ENCODE measurements at regions not wholly inside any gene's neighbourhood (a gene's known extent, or its start where the extent isn't known, plus 50 kb on each side); places are given as distances from the start of the nearest gene placed in this dataset.
"Not testable (repeated sequence)": the region's sequence is repeated elsewhere in the genome, so short reads cannot be mapped to it uniquely, and the experiment has no call there.

- Histone ChIP-seq H3K9me3 (no peaks in the 10 kb centered on the region), H3K4me1 (no peaks in the 10 kb centered on the region), H3K27me3 (no peaks in the 10 kb centered on the region), H3K27ac (no peak overlapping the region), H3K36me3 (no peaks in the 10 kb centered on the region), H3K4me3 (no peak overlapping the region)
- DNase-seq: no peak
- intact Hi-C loops (cut with DNase I): no loop called here
- WGBS, 2 donors: 93 to 95% methylated on average over 5 of the region's 5 CpGs
- no peak for TF ChIP-seq CTCF (IDR thresholded peaks at IDR 0.05)
- TF ChIP-seq POLR2A (IDR thresholded peaks at IDR 0.05): no peak
Measured at GRCh38 chr6:3970097-3970496, 108.8 kb downstream of the FAM217A start.

- intact Hi-C loops (cut with DNase I); H3K9me3 ChIP-seq; H3K27ac ChIP-seq; DNase-seq; H3K36me3 ChIP-seq; H3K27me3 ChIP-seq; H3K4me3 ChIP-seq; H3K4me1 ChIP-seq: not testable (repeated sequence)
- 76 to 93% methylated on average over 3 of the region's 3 CpGs for WGBS, 2 donors
Measured at GRCh38 chr6:3973152-3973551, 105.8 kb downstream of the FAM217A start.

GRCh38 chr6:3977875-3978711 lies 100.8 kb downstream of the FAM217A start:
- intact Hi-C loops (cut with DNase I): no loop called here
- H3K4me1 ChIP-seq: no peaks in the 10 kb centered on the region
- no peak for TF ChIP-seq POLR2A (IDR thresholded peaks at IDR 0.05)
- TF ChIP-seq CTCF (IDR thresholded peaks at IDR 0.05): peak; percentile 24 to 57 (median 46)
- WGBS, 2 donors: 49 to 55% methylated on average over 14 to 16 of the region's 16 CpGs
- H3K4me3 ChIP-seq: no peak overlapping the region
- H3K36me3 ChIP-seq: no peaks in the 10 kb centered on the region
- no peaks in the 10 kb centered on the region for H3K27me3 ChIP-seq
- no peak for DNase-seq
- H3K9me3 ChIP-seq: no peaks in the 10 kb centered on the region
- H3K27ac ChIP-seq: no peak overlapping the region

- 82 to 84% methylated on average over 1 of the region's 1 CpG for WGBS, 2 donors
- H3K4me3 ChIP-seq; DNase-seq; H3K27me3 ChIP-seq; H3K4me1 ChIP-seq; intact Hi-C loops (cut with DNase I); H3K27ac ChIP-seq; H3K36me3 ChIP-seq; H3K9me3 ChIP-seq: not testable (repeated sequence)
Measured at GRCh38 chr6:3978966-3979365, 100.0 kb downstream of the FAM217A start.

- H3K4me3 ChIP-seq: no peak overlapping the region
- no peak for DNase-seq
- no peaks in the 10 kb centered on the region for H3K9me3 ChIP-seq
- no peaks in the 10 kb centered on the region for H3K4me1 ChIP-seq
- no peak overlapping the region for H3K27ac ChIP-seq
- intact Hi-C loops (cut with DNase I): no loop called here
- H3K27me3 ChIP-seq: no peaks in the 10 kb centered on the region
- no peaks in the 10 kb centered on the region for H3K36me3 ChIP-seq
- TF ChIP-seq POLR2A (IDR thresholded peaks at IDR 0.05) (no peak), CTCF (IDR thresholded peaks at IDR 0.05) (no peak)
Measured at GRCh38 chr6:3981917-3982316, 97.0 kb downstream of the FAM217A start.

GRCh38 chr6:3983778-3984177 lies 95.2 kb downstream of the FAM217A start:
- intact Hi-C loops (cut with DNase I): no loop called here
- Histone ChIP-seq H3K27me3 (no peaks in the 10 kb centered on the region), H3K4me3 (no peak overlapping the region), H3K4me1 (no peaks in the 10 kb centered on the region), H3K27ac (no peak overlapping the region), H3K9me3 (no peaks in the 10 kb centered on the region), H3K36me3 (no peaks in the 10 kb centered on the region)
- no peak for DNase-seq
- no peak for TF ChIP-seq POLR2A (IDR thresholded peaks at IDR 0.05)
- no peak for TF ChIP-seq CTCF (IDR thresholded peaks at IDR 0.05)
- 88 to 90% methylated on average over 2 of the region's 2 CpGs for WGBS, 2 donors
